ENCODE measurements at regions not wholly inside any gene's neighbourhood (a gene's known extent, or its start where the extent isn't known, plus 50 kb on each side); places are given as distances from the start of the nearest gene placed in this dataset.

DNA sequence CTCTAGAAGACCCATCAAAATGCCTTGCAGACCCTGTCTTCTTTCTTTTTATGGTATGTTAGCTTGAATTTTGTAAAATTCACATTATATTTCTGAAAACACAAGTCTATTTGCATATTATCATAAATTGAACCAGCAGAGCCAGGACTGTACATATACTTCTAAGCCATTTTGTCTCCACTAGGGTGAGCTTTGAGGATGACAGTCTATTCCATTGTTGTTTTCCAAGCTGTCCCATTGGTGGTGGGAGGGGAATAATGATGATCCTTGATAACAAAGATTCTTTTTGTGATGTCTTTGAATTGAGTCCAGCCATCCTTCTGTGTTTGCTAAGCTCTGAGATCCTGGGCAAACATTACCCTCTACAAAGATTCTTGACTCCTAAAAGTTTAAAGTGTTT, 359.3 kb upstream of the PCDH20 start:
- no peak for TF ChIP-seq EP300 (IDR thresholded peaks at IDR 0.05)
- TF ChIP-seq POLR2A (IDR thresholded peaks at IDR 0.05), result no peak
- TF ChIP-seq, protein P1, sequence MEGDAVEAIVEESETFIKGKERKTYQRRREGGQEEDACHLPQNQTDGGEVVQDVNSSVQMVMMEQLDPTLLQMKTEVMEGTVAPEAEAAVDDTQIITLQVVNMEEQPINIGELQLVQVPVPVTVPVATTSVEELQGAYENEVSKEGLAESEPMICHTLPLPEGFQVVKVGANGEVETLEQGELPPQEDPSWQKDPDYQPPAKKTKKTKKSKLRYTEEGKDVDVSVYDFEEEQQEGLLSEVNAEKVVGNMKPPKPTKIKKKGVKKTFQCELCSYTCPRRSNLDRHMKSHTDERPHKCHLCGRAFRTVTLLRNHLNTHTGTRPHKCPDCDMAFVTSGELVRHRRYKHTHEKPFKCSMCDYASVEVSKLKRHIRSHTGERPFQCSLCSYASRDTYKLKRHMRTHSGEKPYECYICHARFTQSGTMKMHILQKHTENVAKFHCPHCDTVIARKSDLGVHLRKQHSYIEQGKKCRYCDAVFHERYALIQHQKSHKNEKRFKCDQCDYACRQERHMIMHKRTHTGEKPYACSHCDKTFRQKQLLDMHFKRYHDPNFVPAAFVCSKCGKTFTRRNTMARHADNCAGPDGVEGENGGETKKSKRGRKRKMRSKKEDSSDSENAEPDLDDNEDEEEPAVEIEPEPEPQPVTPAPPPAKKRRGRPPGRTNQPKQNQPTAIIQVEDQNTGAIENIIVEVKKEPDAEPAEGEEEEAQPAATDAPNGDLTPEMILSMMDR (IDR thresholded peaks at IDR 0.05), result no peak
- no peak for TF ChIP-seq POLR2AphosphoS5 (IDR thresholded peaks at IDR 0.05)

Measured in gastroesophageal sphincter (tissue), 3 donors.